GM23338 (cell line): ENCODE measurements at regions not wholly inside any gene's neighbourhood (a gene's known extent, or its start where the extent isn't known, plus 50 kb on each side); places are given as distances from the start of the nearest gene placed in this dataset.

Experiments used
- ATAC-seq: fragments of 200-7000 bp; cut with Tn5 transposase; 3 replicates; pipeline ENCODE4 v1.9.1; 2020
- DNase-seq: peaks from one replicate; pipeline ENCODE4 v3.0.0-alpha.2; 2015; ENCODE audit warnings: low spot score
- H2AFZ ChIP-seq: fragments of 200-600 bp; sonication (generic); 2 replicates; pipeline ENCODE4 v1.8.0; 2016; ENCODE audit warnings: antibody characterized with exemption, mild to moderate bottlenecking, moderate library complexity
- H3F3A ChIP-seq: fragments of 200-600 bp; sonication (generic); replicated peaks from 2 replicates; pipeline ENCODE4 v1.8.0; 2017; ENCODE audit warnings: antibody characterized with exemption, mixed run types, low read depth
- H3K27ac ChIP-seq: fragments of 200-600 bp; sonication (generic); 2 replicates; pipeline ENCODE4 v1.6.1; 2016; ENCODE audit warnings: low read depth
- H3K27me3 ChIP-seq: fragments of 200-600 bp; sonication (generic); 2 replicates; pipeline ENCODE4 v1.8.0; 2016; ENCODE audit warnings: mild to moderate bottlenecking, mixed run types, moderate library complexity; ENCODE audit not compliant: insufficient read depth
- H3K36me3 ChIP-seq: fragments of 200-600 bp; sonication (generic); 2 replicates; pipeline ENCODE4 v1.8.0; 2016; ENCODE audit warnings: mild to moderate bottlenecking; ENCODE audit not compliant: insufficient read depth
- H3K4me1 ChIP-seq: fragments of 200-600 bp; sonication (generic); 2 replicates; pipeline ENCODE4 v1.8.0; 2016; ENCODE audit warnings: mild to moderate bottlenecking, moderate library complexity; ENCODE audit not compliant: insufficient read depth
- H3K4me2 ChIP-seq: fragments of 200-600 bp; sonication (generic); 2 replicates; pipeline ENCODE4 v1.7.1; 2017; ENCODE audit warnings: mixed run types
- H3K4me3 ChIP-seq: fragments of 200-600 bp; sonication (generic); 2 replicates; pipeline ENCODE4 v1.6.1; 2016; ENCODE audit warnings: mixed run types
- H3K79me2 ChIP-seq: fragments of 200-600 bp; sonication (generic); replicated peaks from 2 replicates; pipeline ENCODE4 v1.8.0; 2017; ENCODE audit warnings: mild to moderate bottlenecking; ENCODE audit not compliant: insufficient read depth
- H3K9me2 ChIP-seq: fragments of 200-600 bp; sonication (generic); 2 replicates; pipeline ENCODE4 v1.8.0; 2017; ENCODE audit not compliant: insufficient read depth
- H4K20me1 ChIP-seq: fragments of 200-600 bp; sonication (generic); replicated peaks from 2 replicates; pipeline ENCODE4 v1.8.0; 2017; ENCODE audit warnings: mild to moderate bottlenecking; ENCODE audit not compliant: insufficient read depth
- H3K27ac Mint-ChIP-seq: 2 replicates; pipeline ENCODE4 v1.8.0; 2020; ENCODE audit warnings: inconsistent platforms, mild to moderate bottlenecking, moderate library complexity, mixed read lengths
- H3K27me3 Mint-ChIP-seq: 3 replicates; pipeline ENCODE4 v1.8.0; 2022; ENCODE audit warnings: low read depth, mild to moderate bottlenecking, moderate library complexity, mixed read lengths, inconsistent platforms; ENCODE audit not compliant: insufficient read depth, poor library complexity
- H3K36me3 Mint-ChIP-seq: 3 replicates; pipeline ENCODE4 v1.8.0; 2021; ENCODE audit warnings: low read depth, mild to moderate bottlenecking, inconsistent platforms, moderate library complexity, mixed read lengths
- H3K4me1 Mint-ChIP-seq: 3 replicates; pipeline ENCODE4 v1.8.0; 2020; ENCODE audit warnings: mild to moderate bottlenecking, inconsistent platforms, mixed read lengths
- H3K4me3 Mint-ChIP-seq: 3 replicates; pipeline ENCODE4 v1.8.0; 2021; ENCODE audit warnings: moderate library complexity, mild to moderate bottlenecking, inconsistent platforms, mixed read lengths
- H3K9me3 Mint-ChIP-seq: 3 replicates; pipeline ENCODE4 v1.8.0; 2020; ENCODE audit warnings: moderate library complexity, mild to moderate bottlenecking, inconsistent platforms, mixed read lengths
- CREB1 ChIP-seq: fragments of 250-450 bp; sonication (Bioruptor Pico); IDR thresholded peaks from 2 replicates; pipeline ENCODE4 v1.5.0; 2020; ENCODE audit warnings: low read depth, mild to moderate bottlenecking, moderate library complexity
- ETS1 ChIP-seq: IDR thresholded peaks from 2 replicates; pipeline ENCODE4 v1.6.1; 2016; ENCODE audit warnings: antibody characterized with exemption
- EZH2 ChIP-seq: fragments of 200-600 bp; sonication (generic); IDR thresholded peaks from one replicate; pipeline ENCODE4 v1.8.0; 2017; ENCODE audit warnings: antibody characterized with exemption, mild to moderate bottlenecking, low read depth; ENCODE audit not compliant: unreplicated experiment
- NANOG ChIP-seq: IDR thresholded peaks from 2 replicates; pipeline ENCODE4 v1.6.1; 2016; ENCODE audit warnings: antibody characterized with exemption, borderline replicate concordance
- POLR2AphosphoS5 ChIP-seq: IDR thresholded peaks from 2 replicates; pipeline ENCODE4 v1.6.1; 2016; ENCODE audit warnings: antibody characterized with exemption, low read depth
- STAT1 ChIP-seq: IDR thresholded peaks from one replicate; pipeline ENCODE4 v1.6.1; 2016; ENCODE audit warnings: antibody characterized with exemption; ENCODE audit not compliant: unreplicated experiment
- ZNF114 ChIP-seq: fragments of 250-450 bp; sonication (Bioruptor Pico); IDR thresholded peaks from 2 replicates; pipeline ENCODE4 v1.5.0; 2020; ENCODE audit warnings: mild to moderate bottlenecking, moderate library complexity
- ZNF462 ChIP-seq: fragments of 250-450 bp; sonication (Bioruptor Pico); IDR thresholded peaks from 2 replicates; pipeline ENCODE4 v1.5.0; 2020; ENCODE audit warnings: mild to moderate bottlenecking, moderate library complexity

- ATAC-seq = peak; percentile 92
Observed at GRCh38 chr2:45274250-45274926, 265.1 kb upstream of the SIX2 start.

DNA sequence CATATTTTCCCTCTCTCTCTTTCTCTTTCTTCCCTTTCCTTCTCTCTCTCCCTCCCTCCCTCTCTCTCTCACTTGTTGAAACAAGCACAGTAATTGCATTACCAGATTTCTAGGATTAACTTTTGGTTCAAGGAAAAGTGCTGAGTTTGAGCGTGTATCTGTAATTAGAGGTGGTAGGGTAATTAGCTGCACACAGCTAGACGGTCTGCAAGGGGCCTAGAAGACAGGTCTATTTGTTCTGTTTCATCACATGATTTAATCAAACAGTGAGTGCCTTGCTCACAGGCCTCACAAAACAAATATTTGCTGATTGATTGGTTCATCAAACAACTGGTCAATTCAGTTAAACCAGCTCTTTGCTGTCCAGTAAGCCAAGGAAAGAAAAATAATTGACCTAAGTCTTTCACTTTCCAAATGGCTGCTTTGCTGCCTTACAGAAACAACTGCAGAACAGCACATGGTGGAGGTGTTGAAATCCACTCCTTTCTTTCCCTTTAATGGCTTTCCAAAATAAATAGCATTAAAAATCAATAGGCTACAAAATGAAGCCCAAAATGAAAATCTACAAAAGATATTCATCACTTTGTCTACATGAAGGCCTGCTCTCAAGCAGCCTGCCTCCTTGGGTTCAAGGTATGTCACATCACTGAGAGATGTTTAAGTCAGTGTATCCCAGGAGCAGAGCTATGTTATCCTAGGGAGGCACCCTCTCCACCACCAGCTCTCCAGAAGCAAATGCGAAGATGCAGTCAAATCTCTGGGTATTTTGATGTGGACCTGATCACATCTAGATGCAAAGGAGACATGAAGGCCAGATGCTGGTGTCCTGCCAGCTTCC, 264.4 kb upstream of the SIX2 start:
- Mint-ChIP-seq H3K36me3 (no peaks in the 10 kb centered on the region), H3K27ac (no peak overlapping the region), H3K4me1 (peaks cover 25% of the 10 kb centered on the region), H3K27me3 (peaks cover 5% of the 10 kb centered on the region), H3K4me3 (no peak overlapping the region), H3K9me3 (no peaks in the 10 kb centered on the region)
- no peaks in the 10 kb centered on the region for H3K79me2 ChIP-seq
- no peak overlapping the region for H3K4me2 ChIP-seq
- H3K4me1 ChIP-seq = peaks cover 14% of the 10 kb centered on the region; the same call in 1 of the 2 replicates
- ATAC-seq (peak; percentile 23), DNase-seq (no peak)
- no peaks in the 10 kb centered on the region for H3F3A ChIP-seq
- H3K27me3 ChIP-seq = no peaks in the 10 kb centered on the region
- H3K9me2 ChIP-seq = peaks cover 10% of the 10 kb centered on the region; the same call in 1 of the 2 replicates
- no peaks in the 10 kb centered on the region for H4K20me1 ChIP-seq
- TF ChIP-seq CREB1 (CRISPR knock-in tag) = no peak
- no peak for TF ChIP-seq EZH2
- TF ChIP-seq ZNF462 (CRISPR knock-in tag) = no peak
- H3K36me3 ChIP-seq = no peaks in the 10 kb centered on the region
- no peak overlapping the region for H3K27ac ChIP-seq
- no peak overlapping the region for H3K4me3 ChIP-seq
- H2AFZ ChIP-seq = peak overlapping the region; percentile 86; the same call in 1 of the 2 replicates

More at GRCh38 chr2:45274250-45274926, 265.1 kb upstream of the SIX2 start:
- H3K36me3 Mint-ChIP-seq = no peaks in the 10 kb centered on the region
- no peak overlapping the region for H3K4me2 ChIP-seq
- DNase-seq = peak; percentile 37
- H3K4me1 ChIP-seq = peaks cover 14% of the 10 kb centered on the region; the same call in 1 of the 2 replicates
- H3K27ac Mint-ChIP-seq = no peak overlapping the region
- H3K27me3 ChIP-seq = no peaks in the 10 kb centered on the region
- no peaks in the 10 kb centered on the region for H3K36me3 ChIP-seq
- TF ChIP-seq POLR2AphosphoS5 (no peak), ZNF114 (CRISPR knock-in tag) (no peak), ETS1 (no peak), STAT1 (no peak), NANOG (no peak)
- peak overlapping the region; percentile 86 for H2AFZ ChIP-seq
- H3K4me3 Mint-ChIP-seq = no peak overlapping the region; the same call in 2 of the 3 replicates
- H3K27ac ChIP-seq = no peak overlapping the region
- H3K4me3 ChIP-seq = no peak overlapping the region
- no peaks in the 10 kb centered on the region for H3K9me3 Mint-ChIP-seq
- peaks cover 10% of the 10 kb centered on the region; the same call in 1 of the 2 replicates for H3K9me2 ChIP-seq
- H3K4me1 Mint-ChIP-seq = peaks cover 25% of the 10 kb centered on the region
- no peaks in the 10 kb centered on the region for H3K79me2 ChIP-seq
- H4K20me1 ChIP-seq = no peaks in the 10 kb centered on the region
- H3K27me3 Mint-ChIP-seq = peaks cover 5% of the 10 kb centered on the region
- no peaks in the 10 kb centered on the region for H3F3A ChIP-seq
